Fibroblast of the conjunctiva (primary cell): ENCODE measurements at regions not wholly inside any gene's neighbourhood (a gene's known extent, or its start where the extent isn't known, plus 50 kb on each side); places are given as distances from the start of the nearest gene placed in this dataset.

Experiments
- DNase-seq: peaks from one replicate; pipeline ENCODE4 v3.0.0-alpha.2; 2010; ENCODE audit warnings: low read depth

DNA sequence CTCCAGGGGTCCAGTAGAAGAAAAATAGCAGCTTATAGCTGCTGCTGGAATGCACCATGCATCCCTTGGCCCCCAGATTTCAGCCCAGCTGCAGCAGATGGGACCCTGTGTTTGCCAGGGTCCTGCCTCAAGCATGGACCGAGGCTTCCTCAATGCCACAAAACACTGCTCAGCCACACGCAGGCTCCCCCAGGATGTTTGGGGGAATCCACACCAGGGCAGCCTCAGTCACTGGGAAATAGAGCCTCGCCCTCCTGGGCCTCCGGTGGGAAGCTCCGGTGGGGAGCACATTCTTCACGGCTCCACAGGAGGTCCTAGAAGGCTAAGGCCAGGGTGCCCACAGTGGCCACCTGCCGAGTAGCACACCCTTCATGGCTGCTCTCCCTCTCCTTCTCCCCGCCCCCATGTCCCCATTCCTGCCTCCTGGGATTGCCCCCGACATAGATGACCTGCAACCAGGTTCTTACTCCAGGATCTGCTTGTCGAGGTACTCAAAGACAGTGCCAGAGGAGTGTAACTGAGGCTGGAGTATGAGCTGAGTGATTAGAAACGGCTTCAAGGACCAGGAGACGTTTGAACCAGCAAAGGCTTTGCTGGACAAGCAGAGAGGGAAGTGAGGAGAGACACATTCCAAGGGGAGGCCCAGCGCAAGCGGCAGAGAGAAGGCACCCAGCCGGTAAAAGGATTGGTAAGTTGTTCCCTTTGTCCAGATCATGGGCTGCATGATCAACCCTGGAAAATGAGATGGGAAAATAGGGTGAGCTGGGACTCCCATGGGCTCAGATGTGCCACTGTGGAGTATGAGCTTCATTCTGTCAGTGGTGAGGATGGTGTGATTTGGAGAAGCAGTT is 110.7 kb upstream of the UQCRFS1 start:
- no peak for DNase-seq

DNA sequence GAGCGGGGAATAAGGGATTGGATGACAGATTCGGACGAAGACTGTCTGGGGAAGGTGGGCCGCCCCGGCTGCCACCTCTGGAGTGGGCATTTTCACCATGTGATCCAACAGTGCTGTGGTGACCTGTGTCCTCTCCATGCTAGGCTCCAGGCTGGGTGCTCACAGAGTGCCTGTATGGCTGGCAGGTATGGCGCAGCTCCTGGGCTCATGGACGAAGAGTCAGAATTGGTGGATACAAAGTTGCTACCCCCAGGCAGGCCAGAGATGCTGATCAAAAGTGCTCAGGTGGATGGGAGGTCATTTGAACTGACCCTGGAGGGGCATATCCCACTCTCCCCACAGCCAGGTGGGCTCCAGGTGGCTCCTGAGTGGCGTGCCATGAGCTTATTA is 111.3 kb upstream of the UQCRFS1 start:
- DNase-seq, result no peak

DNA sequence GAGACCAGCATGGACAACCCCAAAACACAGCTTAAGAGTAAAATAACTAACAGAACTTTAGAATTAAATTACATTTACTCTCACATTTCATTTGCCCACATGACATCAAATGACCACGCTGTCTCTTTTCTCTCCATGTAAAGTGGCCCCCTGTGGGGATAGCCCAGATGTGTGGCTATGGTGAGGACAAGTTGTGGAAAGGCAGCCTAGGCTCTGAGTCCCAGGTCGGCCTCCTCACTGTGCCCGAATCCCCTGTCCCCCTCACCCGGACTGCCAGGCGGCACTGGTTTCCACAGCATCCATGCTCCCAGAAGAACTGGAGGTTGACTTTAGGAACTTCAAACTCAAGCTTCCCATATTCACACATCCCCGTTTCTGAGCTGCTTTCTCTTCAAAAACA is 111.8 kb upstream of the UQCRFS1 start:
- no peak for DNase-seq

DNA sequence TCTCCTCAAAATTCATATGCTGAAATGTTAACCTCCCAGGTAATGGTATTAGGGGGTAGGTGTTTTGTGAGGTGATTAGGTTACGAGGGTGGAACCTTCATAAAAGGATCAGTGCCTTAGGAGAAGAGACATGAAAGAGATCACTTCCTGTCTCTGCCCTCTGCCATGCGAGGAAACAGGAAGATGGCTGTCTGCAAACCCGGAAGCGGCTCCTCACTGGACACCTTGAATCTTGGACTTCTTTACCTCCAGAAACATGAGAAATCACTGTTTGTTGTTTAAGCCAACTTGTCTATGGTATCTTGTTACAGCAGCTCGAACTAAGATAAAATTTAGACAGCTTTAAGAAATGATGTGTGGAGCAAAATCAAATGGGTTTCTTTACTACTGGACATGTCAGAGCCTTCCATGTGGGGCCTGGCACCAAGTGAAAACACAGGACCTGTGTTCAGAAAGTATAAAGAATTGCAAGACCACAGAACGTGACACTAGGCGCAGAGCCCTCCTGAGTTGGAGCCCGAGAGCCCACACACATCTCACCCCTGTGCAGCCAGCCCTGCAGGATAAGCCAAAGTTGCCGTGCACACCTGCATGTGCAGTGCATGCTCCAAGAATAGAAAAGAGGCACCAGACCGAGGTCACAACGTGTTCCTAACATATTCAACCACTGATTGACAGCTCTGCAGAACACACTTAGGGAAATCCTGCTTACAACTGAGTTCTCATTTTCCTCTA is 112.5 kb upstream of the UQCRFS1 start:
- no peak for DNase-seq

DNA sequence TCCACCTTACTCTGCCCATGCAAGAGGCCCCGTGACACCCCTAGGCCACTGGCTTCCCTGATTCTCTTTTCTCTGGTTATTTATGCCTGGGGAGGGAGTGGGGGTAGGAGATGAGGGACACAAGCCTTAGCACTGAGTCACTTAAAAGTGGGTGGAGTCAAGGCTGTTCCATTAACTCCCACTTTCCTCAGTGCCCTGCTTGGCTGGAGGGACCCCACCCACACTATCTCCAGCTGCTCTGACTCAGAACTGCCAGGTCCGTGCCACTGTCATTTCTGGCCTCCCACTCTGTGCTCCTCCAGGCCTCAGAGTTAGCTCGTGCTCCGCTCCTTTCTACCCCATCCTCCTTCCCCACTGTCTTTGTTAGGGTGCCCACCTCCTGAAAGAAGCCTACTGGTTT is 113.4 kb upstream of the UQCRFS1 start:
- no peak for DNase-seq

DNA sequence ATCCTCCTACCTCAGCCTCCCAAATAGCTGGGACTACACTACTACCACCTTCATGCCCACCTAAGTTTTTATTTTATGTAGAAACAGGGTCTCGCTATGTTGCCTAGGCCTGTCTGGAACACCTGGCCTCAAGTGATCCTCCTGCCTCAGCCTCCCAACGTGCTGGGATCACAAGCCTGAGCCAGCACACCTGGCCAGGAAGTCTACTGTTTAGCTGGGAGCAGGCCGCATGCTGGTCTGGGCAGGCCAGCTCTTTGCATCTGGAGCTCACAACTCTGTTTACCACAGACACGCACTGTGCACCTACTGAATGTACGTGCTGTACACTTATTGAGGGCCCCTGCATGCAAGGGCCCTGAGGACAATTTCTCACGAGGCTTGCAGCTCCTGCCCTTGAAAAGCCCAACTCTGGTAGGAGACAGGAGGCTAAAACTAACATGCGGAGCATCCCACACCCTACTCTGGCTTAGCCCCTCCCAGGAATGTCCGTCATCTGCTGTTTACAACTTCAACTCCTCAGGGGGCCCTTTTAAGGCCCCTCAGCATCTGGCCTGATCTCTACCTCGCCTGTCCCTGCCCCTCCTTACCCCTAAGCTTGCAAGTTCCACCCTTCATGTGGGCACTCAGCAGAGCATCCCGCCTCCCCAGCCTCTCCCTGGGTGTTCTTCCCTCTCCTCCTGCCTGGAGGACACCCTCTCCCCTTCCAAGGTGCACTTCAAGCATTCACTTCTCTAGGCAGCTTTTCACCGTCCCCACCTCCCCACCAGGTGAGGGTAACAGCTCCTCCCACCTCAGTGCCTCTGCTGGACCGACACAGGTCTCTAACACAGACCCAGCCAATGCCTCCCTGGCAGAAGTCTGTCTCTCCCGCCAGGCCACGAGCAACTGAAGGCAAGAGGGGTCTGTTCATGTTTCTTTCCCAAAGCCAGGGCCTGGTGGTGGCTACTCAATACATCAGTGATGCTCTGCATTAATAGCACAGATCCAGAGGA is 114.2 kb upstream of the UQCRFS1 start:
- no peak for DNase-seq

DNA sequence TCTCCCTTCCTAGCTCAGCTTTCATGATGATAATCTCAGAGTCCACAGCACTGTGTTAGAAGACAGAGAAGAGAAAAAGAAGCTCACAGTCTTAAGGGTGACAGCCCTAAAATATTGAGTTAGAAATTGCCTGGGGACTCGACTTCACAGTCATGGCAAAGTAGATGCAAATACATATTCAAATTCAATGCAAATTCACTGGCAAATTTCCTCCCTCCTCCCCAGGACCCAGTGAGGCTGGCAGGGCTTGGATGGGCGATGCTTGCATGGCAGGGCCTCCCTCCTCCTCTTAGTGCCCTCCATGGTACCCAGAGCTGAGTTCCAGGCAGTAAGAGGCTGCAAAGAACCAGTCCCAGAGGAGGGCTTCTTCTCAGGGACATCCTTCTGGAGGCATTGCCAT is 115.6 kb upstream of the UQCRFS1 start:
- no peak for DNase-seq

DNA sequence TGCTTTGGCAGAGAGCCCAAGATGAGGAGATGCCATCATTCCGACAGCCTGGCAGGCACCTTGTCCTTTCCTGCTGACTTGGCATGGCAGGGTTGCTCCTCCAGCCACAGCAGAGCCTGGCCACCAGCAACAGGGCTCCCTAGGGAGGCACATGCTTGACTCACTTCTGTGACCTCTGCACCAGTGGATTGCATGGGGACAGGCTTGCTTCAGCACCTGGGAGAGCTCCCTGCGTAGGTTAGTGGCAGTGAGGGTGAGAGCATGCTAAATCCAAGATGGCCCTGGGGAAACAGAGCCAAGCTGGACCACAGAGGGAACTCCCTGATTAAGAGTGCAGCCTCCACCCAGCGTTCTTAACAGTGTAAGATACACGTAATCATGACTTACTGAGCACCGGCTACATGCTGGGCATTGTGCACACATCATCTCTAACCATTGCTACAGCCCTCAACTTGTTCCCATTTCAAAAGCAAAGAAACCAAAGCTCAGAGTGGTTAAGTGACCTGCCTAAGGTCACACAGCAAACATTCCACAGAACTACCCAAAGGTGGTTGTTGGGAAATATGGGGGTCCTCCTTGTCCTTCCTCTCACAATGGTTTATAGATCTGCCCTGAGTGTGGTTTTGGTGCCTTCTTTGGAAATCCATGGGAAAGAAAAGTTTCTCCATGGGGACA is 116.6 kb upstream of the UQCRFS1 start:
- no peak for DNase-seq

DNA sequence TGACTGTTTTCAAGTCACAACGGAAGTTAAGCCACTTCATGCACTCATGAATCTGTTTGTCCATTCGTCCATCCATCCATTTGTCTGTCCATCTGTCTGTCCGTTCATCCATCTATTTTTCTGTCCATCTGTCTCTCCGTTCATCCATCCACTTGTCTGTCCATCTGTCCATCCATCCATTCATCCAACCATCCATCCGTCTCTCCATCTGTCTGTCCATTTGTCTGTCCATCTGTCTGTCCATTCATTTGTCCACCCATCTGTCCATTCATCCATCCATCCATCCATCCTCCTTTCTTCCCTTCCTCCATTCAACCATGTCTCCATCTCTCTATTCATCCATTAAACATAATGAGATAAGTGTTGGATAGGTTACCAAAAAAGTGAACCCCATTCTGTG is 123.5 kb upstream of the UQCRFS1 start:
- DNase-seq, result no peak

DNA sequence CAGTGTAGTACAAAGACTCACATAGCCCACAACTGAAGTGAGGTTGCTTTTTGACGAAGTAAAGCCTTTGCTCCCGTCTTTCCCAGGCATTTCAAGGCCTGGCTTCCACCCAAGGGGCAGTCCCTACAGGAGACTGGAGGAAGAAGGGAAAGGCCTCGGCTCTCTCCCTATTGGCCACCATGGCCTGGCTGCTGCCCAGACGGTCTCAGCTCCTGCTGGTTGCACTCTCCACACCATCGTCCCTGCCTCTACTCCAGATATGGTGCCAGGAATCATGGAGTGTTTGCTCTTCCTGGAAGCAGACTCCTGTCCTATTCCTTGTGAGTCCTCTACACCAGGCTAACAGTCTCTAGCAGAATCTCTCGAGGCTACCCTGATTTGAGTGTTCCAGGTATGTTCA is 124.1 kb upstream of the UQCRFS1 start:
- no peak for DNase-seq

DNA sequence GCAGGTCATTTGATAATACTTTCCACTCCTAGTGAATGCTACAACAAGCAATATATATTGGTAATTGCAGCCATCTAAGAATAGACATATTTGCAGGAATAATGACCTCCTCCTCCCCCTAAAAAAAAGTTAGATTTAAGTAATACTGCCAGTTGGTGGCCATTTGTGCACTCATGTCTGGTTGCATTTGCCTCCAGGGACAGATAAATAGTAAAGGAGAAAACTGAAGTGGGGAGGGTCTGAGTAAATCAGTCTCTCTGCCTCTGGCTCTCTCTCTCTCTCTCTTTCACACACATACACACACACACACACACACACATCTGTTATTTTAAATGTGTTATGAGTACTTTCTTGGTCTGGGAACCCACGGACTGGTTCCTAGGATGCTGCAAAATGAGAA is 125.5 kb upstream of the UQCRFS1 start:
- no peak for DNase-seq

DNA sequence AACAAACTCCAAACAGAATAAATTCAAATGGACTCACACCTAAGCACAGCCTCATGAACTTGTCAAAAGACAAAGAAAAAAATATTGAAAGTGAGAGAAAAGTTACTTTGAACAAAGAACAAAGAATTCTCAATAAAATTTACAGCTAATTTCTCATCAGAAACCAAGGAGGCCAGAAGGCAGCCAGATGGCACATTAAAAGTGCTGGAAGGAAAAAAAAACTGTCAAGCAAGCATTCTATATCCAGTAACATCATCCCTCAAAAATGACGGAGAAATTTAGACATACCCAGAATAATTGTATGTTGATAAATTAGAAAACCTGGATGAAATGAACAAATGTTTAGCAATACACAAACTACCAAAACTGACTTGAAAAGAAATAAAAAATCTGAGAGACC is 129.8 kb upstream of the UQCRFS1 start:
- DNase-seq, result no peak

DNA sequence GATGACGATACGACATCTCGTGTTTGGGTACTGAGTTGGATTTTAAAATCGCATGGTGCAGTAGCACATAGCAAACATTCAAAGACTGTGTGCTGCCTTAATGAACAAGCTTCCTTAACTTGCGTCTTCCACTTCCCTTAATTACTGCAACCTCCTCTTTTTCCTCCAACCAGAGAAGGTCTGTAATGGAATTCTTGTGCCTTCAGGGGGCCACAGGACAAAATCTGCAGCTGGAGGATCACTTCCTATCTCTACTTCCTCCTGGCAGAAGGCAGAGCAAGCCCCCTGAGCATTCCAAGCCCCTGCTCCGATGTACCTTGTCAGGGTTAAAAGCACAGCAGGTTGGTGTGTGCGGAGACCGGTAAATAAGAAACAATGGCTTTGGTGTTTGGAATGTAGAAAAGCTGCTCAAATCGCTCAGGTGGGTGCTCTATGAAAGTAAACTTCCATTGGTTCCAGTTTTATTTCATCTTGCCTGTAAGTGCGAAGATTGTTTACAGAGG is 151.3 kb upstream of the UQCRFS1 start:
- no peak for DNase-seq

DNA sequence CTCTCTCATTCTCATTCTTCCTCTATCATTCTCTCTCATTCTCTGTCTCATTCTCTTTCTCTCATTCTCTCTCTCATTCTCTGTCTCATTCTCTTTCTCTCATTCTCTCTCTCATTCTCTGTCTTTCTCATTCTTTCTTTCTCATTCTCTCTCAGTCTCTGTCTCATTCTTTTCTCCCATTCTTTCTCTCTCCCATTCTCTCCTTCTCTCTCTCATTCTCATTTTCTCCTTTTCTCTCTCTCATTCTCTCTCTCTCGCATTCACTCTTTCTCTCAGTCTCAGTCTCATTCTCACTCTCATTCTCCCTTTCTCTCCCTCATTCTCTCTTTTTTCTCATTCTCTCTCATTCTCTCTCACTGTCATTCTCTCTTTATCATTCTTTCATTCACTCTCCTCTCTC is 152.0 kb upstream of the UQCRFS1 start:
- no peak for DNase-seq

DNA sequence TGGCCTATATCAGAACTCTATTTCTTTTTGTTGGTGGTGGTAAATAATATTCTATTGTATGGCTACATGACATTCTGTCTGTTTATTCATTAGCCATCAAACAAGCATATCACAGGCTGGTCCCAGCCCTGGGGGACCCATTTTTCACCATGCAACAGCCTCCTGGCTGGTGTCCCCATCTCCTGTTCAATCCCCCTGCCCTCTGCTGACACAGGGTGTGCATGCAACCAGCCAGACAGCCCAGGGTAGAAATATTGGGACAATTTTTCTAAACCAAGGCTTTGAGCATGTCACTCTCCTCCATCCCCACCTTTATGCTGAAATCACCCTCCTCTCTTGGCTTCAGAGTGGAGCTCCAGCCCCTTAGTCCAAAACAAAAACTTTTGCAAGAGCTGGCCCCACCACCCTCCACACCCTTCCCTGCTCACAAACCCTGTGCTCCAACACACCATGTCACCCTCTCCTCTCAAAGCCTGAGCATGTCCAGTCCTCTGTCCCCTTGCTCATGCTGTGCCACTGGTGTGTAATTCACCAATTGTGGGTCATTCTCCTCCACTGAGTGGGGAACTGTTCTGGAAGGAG is 153.0 kb upstream of the UQCRFS1 start:
- no peak for DNase-seq

DNA sequence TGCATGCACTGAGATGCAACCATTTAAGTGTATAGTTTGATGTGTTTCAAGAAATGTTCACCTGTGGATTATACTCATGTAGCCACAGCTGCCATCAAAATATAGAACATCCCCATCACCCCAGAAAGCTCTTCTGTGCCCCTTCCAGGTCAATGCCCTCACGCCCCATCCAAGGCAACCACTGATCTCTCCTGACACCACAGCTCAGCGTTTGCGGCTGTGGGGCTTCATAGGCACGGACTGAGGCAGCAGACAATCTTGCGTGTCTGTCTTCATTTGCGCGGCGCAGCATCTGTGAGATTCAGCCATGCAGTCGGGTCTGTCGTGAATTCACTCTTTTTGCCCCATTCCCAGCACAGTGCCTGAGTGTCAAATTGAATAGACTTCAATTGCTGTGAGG is 153.8 kb upstream of the UQCRFS1 start:
- DNase-seq, result no peak

DNA sequence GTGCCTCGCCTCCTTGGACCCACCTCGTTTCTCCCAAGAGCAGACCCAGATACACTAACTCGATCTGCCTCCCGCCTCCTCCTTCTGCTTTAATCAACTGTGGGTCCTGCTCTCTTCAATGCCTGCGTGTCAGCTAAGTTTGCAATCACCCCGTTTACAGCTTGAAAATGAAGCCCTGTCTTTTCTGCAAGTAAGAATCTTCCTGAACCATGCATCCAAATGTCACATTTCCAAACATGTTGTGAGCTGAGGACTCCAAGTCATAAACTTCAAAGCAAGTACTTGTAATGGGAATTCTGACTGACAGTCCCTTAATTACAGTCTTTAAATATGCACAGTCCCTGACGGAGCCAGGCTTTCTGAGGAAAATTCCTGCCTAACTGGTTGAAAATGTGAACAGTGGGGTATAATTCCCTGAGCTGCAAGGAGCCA is 154.9 kb upstream of the UQCRFS1 start:
- DNase-seq, result no peak

DNA sequence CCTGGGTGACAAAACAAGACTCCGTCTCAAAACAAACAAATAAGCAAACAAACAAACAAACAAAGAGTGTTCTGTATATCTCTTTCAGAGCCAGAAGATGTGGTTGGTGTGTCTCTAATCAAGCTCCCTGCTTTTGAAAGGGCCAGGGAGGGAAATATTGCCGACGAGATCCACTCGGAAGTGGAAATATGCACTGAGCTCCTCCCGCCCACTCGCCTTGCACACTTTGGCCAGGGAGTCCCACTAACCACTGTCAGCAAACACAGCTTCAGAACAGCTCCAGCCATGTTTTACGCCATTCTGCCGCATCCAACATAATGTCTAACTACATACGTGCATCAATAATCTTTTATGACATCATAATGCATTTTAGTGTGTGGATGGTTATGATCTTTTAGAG is 155.5 kb upstream of the VSTM2B start:
- no peak for DNase-seq

DNA sequence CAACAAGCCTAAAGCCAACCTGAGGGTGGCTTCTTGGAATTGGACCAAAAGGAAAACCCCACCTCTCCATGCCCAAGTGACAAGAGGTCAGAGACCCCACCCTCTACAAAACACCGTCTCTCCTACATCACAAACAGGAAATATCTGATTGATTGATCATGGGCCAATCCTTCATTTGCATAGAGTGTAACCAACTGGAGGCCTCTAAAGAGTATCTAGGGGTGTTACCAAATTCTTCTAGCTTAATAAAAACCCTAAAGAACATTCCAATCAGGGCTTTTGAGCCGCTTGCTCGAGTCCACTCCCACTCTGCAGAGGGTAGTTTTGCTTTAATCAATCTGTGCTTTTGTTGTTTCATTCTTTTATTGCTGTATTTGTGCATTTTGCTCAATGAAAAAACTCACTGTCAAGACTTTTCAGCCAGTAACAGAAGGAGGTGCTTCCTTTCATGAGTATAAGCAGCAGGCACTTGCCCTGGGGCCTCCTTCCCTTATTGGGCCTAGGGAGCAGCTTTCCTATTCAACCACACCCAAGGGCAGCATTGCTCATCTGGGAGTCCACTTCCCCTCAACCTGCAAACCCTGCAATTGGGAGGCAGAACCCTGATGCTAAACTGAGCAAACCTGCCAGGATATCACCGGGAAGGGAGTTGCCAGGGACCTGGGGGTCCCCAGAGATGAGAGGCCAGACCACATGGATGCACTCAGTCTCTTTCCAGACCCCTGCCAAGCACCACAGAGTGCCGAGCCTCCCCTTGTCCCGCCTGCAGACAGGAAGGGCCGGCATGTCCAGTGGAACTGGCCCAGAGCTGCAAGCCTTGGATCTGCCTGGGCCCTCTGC is 154.3 kb upstream of the VSTM2B start:
- no peak for DNase-seq

DNA sequence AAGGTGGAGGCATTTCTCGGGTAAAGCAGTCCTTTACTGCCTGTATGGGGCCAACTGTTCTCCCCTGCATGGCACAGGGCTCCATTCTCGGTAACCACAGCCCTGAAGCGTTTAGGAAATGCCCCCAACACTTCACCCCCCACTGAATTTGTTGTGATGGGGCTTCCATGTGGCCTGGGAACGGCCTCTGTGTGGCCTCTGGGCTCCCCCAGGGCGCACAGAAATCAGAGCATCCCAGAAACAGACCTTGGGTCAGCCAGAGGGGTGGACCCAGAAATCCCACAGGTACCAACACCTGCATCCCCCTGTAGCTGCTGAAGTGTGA is 153.7 kb upstream of the VSTM2B start:
- no peak for DNase-seq

DNA sequence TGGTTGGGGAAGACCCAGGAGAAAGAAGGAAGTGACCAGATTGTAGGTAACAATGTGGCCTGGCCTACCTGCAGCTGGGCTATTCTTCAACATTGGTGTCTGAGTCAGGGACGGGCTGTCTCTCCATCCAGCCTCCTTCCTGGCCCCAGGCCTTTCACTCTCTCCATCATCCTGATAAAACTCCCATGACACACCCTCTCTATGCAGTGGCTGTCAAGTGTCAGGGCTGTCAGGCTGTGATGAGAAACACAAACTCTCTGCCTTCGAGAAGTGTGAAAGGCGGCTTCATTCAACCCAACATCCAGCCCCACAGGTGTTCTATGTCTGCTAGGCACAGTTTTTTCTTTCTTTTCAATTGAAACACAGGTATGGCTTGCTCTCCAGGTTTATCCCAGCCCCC is 153.3 kb upstream of the VSTM2B start:
- DNase-seq, result no peak
